ENCODE measurements at regions not wholly inside any gene's neighbourhood (a gene's known extent, or its start where the extent isn't known, plus 50 kb on each side); places are given as distances from the start of the nearest gene placed in this dataset.
"Not testable (repeated sequence)": the region's sequence is repeated elsewhere in the genome, so short reads cannot be mapped to it uniquely, and the experiment has no call there.

- Histone ChIP-seq H3K4me1 (ENCODE audit: insufficient read depth) (no peaks in the 10 kb centered on the region), H3K27me3 (no peaks in the 10 kb centered on the region), H3K4me3 (no peak overlapping the region), H3K9me3 (ENCODE audit: low read depth) (no peaks in the 10 kb centered on the region), H4K20me1 (ENCODE audit: insufficient read depth, poor library complexity, severe bottlenecking) (no peaks in the 10 kb centered on the region), H2AFZ (no peak overlapping the region), H3K36me3 (replicated peaks; ENCODE audit: insufficient read depth, low read depth) (no peaks in the 10 kb centered on the region), H3K4me2 (no peak overlapping the region), H3K79me2 (no peaks in the 10 kb centered on the region), H3K27ac (no peak overlapping the region), H3K9me2 (replicated peaks; ENCODE audit: insufficient read depth) (no peaks in the 10 kb centered on the region)
- TF ChIP-seq EZH2phosphoT487 (IDR thresholded peaks at IDR 0.05; ENCODE audit: low read depth, severe bottlenecking, unreplicated experiment): no peak
- TF ChIP-seq CTCF (IDR thresholded peaks at IDR 0.05; ENCODE audit: poor library complexity): no peak
- no peak for TF ChIP-seq EZH2 (IDR thresholded peaks at IDR 0.05; ENCODE audit: borderline replicate concordance)
- WGBS (ENCODE audit: low lambda C conversion rate, missing lambda C conversion rate): 94% methylated on average over 9 of the region's 9 CpGs
- no peak for DNase-seq (ENCODE audit: low spot score)
Measured at GRCh38 chr19:32082028-32082427, 263.4 kb upstream of the ZNF507 start.

- H3K27ac ChIP-seq; H2AFZ ChIP-seq; H3K9me3 ChIP-seq (ENCODE audit: low read depth); H3K36me3 ChIP-seq (replicated peaks; ENCODE audit: insufficient read depth, low read depth); H3K27me3 ChIP-seq; H3K4me3 ChIP-seq; H3K9me2 ChIP-seq (replicated peaks; ENCODE audit: insufficient read depth); H3K4me1 ChIP-seq (ENCODE audit: insufficient read depth); H3K4me2 ChIP-seq; H3K79me2 ChIP-seq; H4K20me1 ChIP-seq (ENCODE audit: insufficient read depth, poor library complexity, severe bottlenecking); DNase-seq (ENCODE audit: low spot score): not testable (repeated sequence)
- WGBS (ENCODE audit: low lambda C conversion rate, missing lambda C conversion rate): 93% methylated on average over 1 of the region's 1 CpG
Measured at GRCh38 chr19:32084756-32085363, 260.6 kb upstream of the ZNF507 start.

- H3K27me3 ChIP-seq: no peaks in the 10 kb centered on the region
- H2AFZ ChIP-seq: no peak overlapping the region
- no peak for TF ChIP-seq CTCF (IDR thresholded peaks at IDR 0.05; ENCODE audit: poor library complexity)
- no peak for TF ChIP-seq EZH2 (IDR thresholded peaks at IDR 0.05; ENCODE audit: borderline replicate concordance)
- TF ChIP-seq EZH2phosphoT487 (IDR thresholded peaks at IDR 0.05; ENCODE audit: low read depth, severe bottlenecking, unreplicated experiment): no peak
- no peak overlapping the region for H3K4me3 ChIP-seq
- no peaks in the 10 kb centered on the region for H3K36me3 ChIP-seq (replicated peaks; ENCODE audit: insufficient read depth, low read depth)
- no peak overlapping the region for H3K27ac ChIP-seq
- H3K79me2 ChIP-seq: no peaks in the 10 kb centered on the region
- H3K4me1 ChIP-seq (ENCODE audit: insufficient read depth): no peaks in the 10 kb centered on the region
- H4K20me1 ChIP-seq (ENCODE audit: insufficient read depth, poor library complexity, severe bottlenecking): no peaks in the 10 kb centered on the region
- H3K9me2 ChIP-seq (replicated peaks; ENCODE audit: insufficient read depth): no peaks in the 10 kb centered on the region
- peak overlapping the region; percentile 25 for H3K4me2 ChIP-seq
- DNase-seq (ENCODE audit: low spot score): no peak
- WGBS (ENCODE audit: low lambda C conversion rate, missing lambda C conversion rate): 45% methylated on average over 12 of the region's 12 CpGs
- no peaks in the 10 kb centered on the region for H3K9me3 ChIP-seq (ENCODE audit: low read depth)
Measured at GRCh38 chr19:32091241-32091640, 254.2 kb upstream of the ZNF507 start.

- Histone ChIP-seq H3K9me2 (replicated peaks; ENCODE audit: insufficient read depth) (no peaks in the 10 kb centered on the region), H3K4me3 (no peak overlapping the region), H3K36me3 (replicated peaks; ENCODE audit: insufficient read depth, low read depth) (no peaks in the 10 kb centered on the region), H3K27ac (no peak overlapping the region), H4K20me1 (ENCODE audit: insufficient read depth, poor library complexity, severe bottlenecking) (no peaks in the 10 kb centered on the region), H3K9me3 (ENCODE audit: low read depth) (no peaks in the 10 kb centered on the region), H3K4me2 (no peak overlapping the region), H3K79me2 (no peaks in the 10 kb centered on the region), H2AFZ (no peak overlapping the region), H3K4me1 (ENCODE audit: insufficient read depth) (no peaks in the 10 kb centered on the region), H3K27me3 (no peaks in the 10 kb centered on the region)
- WGBS (ENCODE audit: low lambda C conversion rate, missing lambda C conversion rate): 89% methylated on average over 4 of the region's 4 CpGs
- TF ChIP-seq EZH2 (IDR thresholded peaks at IDR 0.05; ENCODE audit: borderline replicate concordance) (no peak), EZH2phosphoT487 (IDR thresholded peaks at IDR 0.05; ENCODE audit: low read depth, severe bottlenecking, unreplicated experiment) (no peak), CTCF (IDR thresholded peaks at IDR 0.05; ENCODE audit: poor library complexity) (no peak)
- no peak for DNase-seq (ENCODE audit: low spot score)
Measured at GRCh38 chr19:32097011-32097410, 248.4 kb upstream of the ZNF507 start.
